ENCODE measurements at regions not wholly inside any gene's neighbourhood (a gene's known extent, or its start where the extent isn't known, plus 50 kb on each side); places are given as distances from the start of the nearest gene placed in this dataset.

DNA sequence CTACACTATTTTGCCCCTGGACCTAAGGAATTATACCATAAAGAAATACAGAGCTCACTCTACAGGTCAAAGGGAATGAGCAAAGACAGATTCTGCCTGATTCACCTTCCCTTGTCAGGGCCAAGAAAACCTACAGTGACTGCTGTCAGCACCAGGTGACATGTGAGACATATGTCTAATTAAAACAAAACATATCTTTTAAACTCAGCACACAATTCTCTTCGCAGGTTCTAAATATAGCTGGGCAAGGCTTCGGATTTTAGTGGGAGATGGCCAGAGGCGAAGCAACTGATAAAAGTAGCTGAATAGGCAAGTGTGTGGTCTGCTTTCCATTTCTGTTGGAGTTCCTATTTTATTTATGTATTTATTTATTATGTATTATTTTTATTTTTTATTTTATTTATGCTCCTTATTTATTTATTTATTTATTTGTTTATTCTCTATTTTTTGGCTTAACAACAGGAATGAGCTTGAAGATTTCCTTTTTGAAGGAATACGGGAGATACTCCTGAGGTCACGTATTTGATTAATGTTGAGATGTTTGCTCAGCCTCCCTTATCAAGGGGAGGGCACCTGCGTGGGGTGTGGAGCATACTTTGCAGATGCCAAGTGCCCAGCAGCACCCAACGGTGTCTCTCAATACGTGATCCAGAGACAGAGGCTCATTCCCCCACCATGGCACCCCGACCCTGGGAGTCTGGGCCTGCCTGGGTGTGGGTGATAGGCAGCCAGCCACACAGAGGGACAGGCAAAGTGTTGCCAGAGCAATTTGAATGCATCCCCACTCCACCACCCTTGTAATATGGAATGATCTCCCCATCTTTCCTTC lies 141.8 kb downstream of the RNF152 start:
- Histone ChIP-seq H3F3A (replicated peaks; ENCODE audit: insufficient read depth) (no peaks in the 10 kb centered on the region), H3K27me3 (ENCODE audit: insufficient read depth) (no peaks in the 10 kb centered on the region), H3K79me2 (ENCODE audit: insufficient read depth) (no peaks in the 10 kb centered on the region), H4K20me1 (ENCODE audit: insufficient read depth) (no peaks in the 10 kb centered on the region), H3K27ac (ENCODE audit: low read depth in 2 of 2, low read length in 1 of 2) (no peak overlapping the region), H2AFZ (ENCODE audit: low read depth) (no peak overlapping the region), H3K4me2 (no peak overlapping the region), H3K4me1 (ENCODE audit: control insufficient read depth in 1 of 2, insufficient read depth in 2 of 2, low read depth in 1 of 2, low read length in 1 of 2) (peaks cover 0 to 3% of the 10 kb centered on the region in 2 experiments; a peak in 1 of 4 replicates), H3K36me3 (replicated peaks in 1 of 2; ENCODE audit: control insufficient read depth in 1 of 2, insufficient read depth in 2 of 2, low read length in 1 of 2) (no peaks in the 10 kb centered on the region), H3K9ac (no peak overlapping the region), H3K9me3 (no peaks in the 10 kb centered on the region), H3K9me2 (no peaks in the 10 kb centered on the region), H3K4me3 (ENCODE audit: low read depth in 2 of 2, low read length in 1 of 2) (no peak overlapping the region)
- DNase-seq: no peak
- WGBS (ENCODE audit: low lambda C conversion rate): 84% methylated on average over 9 of the region's 9 CpGs
- ChIA-PET POLR2A (no interaction called here), CTCF (interaction anchor here (0.7 kb wide), 1 partner anchor 143 kb away, joined by 3 read pairs; no protein-coding TSS in a partner anchor)
- no peak for TF ChIP-seq EP300 (IDR thresholded peaks at IDR 0.05; ENCODE audit: borderline replicate concordance in 1 of 2, low read depth in 1 of 2, low read length in 1 of 2)
- TF ChIP-seq, protein P1, sequence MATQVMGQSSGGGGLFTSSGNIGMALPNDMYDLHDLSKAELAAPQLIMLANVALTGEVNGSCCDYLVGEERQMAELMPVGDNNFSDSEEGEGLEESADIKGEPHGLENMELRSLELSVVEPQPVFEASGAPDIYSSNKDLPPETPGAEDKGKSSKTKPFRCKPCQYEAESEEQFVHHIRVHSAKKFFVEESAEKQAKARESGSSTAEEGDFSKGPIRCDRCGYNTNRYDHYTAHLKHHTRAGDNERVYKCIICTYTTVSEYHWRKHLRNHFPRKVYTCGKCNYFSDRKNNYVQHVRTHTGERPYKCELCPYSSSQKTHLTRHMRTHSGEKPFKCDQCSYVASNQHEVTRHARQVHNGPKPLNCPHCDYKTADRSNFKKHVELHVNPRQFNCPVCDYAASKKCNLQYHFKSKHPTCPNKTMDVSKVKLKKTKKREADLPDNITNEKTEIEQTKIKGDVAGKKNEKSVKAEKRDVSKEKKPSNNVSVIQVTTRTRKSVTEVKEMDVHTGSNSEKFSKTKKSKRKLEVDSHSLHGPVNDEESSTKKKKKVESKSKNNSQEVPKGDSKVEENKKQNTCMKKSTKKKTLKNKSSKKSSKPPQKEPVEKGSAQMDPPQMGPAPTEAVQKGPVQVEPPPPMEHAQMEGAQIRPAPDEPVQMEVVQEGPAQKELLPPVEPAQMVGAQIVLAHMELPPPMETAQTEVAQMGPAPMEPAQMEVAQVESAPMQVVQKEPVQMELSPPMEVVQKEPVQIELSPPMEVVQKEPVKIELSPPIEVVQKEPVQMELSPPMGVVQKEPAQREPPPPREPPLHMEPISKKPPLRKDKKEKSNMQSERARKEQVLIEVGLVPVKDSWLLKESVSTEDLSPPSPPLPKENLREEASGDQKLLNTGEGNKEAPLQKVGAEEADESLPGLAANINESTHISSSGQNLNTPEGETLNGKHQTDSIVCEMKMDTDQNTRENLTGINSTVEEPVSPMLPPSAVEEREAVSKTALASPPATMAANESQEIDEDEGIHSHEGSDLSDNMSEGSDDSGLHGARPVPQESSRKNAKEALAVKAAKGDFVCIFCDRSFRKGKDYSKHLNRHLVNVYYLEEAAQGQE (IDR thresholded peaks at IDR 0.05; ENCODE audit: low read depth, low read length): no peak
- TF ChIP-seq SMC3 (IDR thresholded peaks at IDR 0.05; ENCODE audit: low read depth, low read length): no peak
- no peak for TF ChIP-seq NFIC (IDR thresholded peaks at IDR 0.05; ENCODE audit: borderline replicate concordance)
- TF ChIP-seq ELF1 (IDR thresholded peaks at IDR 0.05): no peak
- TF ChIP-seq TAF1 (IDR thresholded peaks at IDR 0.05; ENCODE audit: borderline replicate concordance, low read depth, low read length): no peak
- no peak for TF ChIP-seq MEF2A (IDR thresholded peaks at IDR 0.05; ENCODE audit: borderline replicate concordance, low read depth)
- TF ChIP-seq, protein P2, sequence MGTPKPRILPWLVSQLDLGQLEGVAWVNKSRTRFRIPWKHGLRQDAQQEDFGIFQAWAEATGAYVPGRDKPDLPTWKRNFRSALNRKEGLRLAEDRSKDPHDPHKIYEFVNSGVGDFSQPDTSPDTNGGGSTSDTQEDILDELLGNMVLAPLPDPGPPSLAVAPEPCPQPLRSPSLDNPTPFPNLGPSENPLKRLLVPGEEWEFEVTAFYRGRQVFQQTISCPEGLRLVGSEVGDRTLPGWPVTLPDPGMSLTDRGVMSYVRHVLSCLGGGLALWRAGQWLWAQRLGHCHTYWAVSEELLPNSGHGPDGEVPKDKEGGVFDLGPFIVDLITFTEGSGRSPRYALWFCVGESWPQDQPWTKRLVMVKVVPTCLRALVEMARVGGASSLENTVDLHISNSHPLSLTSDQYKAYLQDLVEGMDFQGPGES (IDR thresholded peaks at IDR 0.05; ENCODE audit: low read depth, low read length): no peak
- TF ChIP-seq, protein P3, sequence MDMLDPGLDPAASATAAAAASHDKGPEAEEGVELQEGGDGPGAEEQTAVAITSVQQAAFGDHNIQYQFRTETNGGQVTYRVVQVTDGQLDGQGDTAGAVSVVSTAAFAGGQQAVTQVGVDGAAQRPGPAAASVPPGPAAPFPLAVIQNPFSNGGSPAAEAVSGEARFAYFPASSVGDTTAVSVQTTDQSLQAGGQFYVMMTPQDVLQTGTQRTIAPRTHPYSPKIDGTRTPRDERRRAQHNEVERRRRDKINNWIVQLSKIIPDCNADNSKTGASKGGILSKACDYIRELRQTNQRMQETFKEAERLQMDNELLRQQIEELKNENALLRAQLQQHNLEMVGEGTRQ (IDR thresholded peaks at IDR 0.05; ENCODE audit: borderline replicate concordance, low read depth, low read length): no peak
- no peak for TF ChIP-seq RCOR1 (IDR thresholded peaks at IDR 0.05; ENCODE audit: low read length)

All from SK-N-SH (cell line).